Endothelial cell of umbilical vein (primary cell): ENCODE measurements at regions not wholly inside any gene's neighbourhood (a gene's known extent, or its start where the extent isn't known, plus 50 kb on each side); places are given as distances from the start of the nearest gene placed in this dataset.

Experiments
- BruUV-seq: library from RNA; stranded (reverse); fragments of 400-500 nt; replicated peaks from 2 replicates; lab custom pipeline; 2021; lab: Mats Ljungman, UMichigan
- CTCF ChIA-PET: fragments of 300-600, 350-600 bp; sonication (Branson Sonifier 250); formaldehyde crosslinking; loops from one replicate; lab custom pipeline; 2021; ENCODE audit warnings: antibody characterized with exemption, inconsistent platforms; lab: Charles Lee
- POLR2A ChIA-PET: fragments of 300-600, 350-600 bp; sonication (Branson Sonifier 250); formaldehyde crosslinking; loops from one replicate; lab custom pipeline; 2021; ENCODE audit warnings: antibody characterized with exemption, inconsistent platforms; lab: Charles Lee
- DNase-seq: peaks from one replicate; pipeline ENCODE4 v3.0.0-alpha.2; 2011; ENCODE audit warnings: low read depth, low spot score
- FAIRE-seq: peaks from 2 replicates; lab custom pipeline; 2011; peaks lifted over from hg19 to GRCh38; lab: Jason Lieb, UNC
- H2AFZ ChIP-seq: 2 replicates; pipeline ENCODE4 v1.6.0; 2012; ENCODE audit warnings: low read depth, low read length, control low read depth, inconsistent platforms
- H3K27ac ChIP-seq: 2 replicates; pipeline ENCODE4 v1.5.1; 2011; ENCODE audit warnings: low read depth, mild to moderate bottlenecking, control low read depth, low read length, moderate library complexity; ENCODE audit not compliant: insufficient read depth
- H3K27me3 ChIP-seq, 2 experiments: 2 replicates each; pipeline versions ENCODE4 v1.6.0 to v1.6.1; 2011; ENCODE audit warnings: low read length in 2 of 2, mixed read lengths in 1 of 2; ENCODE audit not compliant: control insufficient read depth in 2 of 2, insufficient read depth in 2 of 2
- H3K36me3 ChIP-seq, 2 experiments: 2 replicates in 1 of 2; 3 replicates in 1 of 2; pipeline ENCODE4 v1.5.1; 2011; ENCODE audit warnings: low read length in 2 of 2, mild to moderate bottlenecking in 1 of 2, moderate library complexity in 1 of 2; ENCODE audit not compliant: control insufficient read depth in 2 of 2, insufficient read depth in 2 of 2; ENCODE audit errors: extremely low read depth in 1 of 2
- H3K4me1 ChIP-seq: 3 replicates; pipeline ENCODE4 v1.5.1; 2011; ENCODE audit warnings: mild to moderate bottlenecking, low read length; ENCODE audit not compliant: control insufficient read depth, insufficient read depth; ENCODE audit errors: extremely low read depth
- H3K4me2 ChIP-seq: 2 replicates; pipeline ENCODE4 v1.6.1; 2011; ENCODE audit warnings: low read length, control low read depth, mixed read lengths; ENCODE audit not compliant: insufficient read depth
- H3K4me3 ChIP-seq, 3 experiments: fragments of 200-600 bp in 1 of 3; sonication (generic), shearing (Covaris generic) in 1 of 3; replicated peaks in 1 of 3; 2 replicates each; pipeline ENCODE4 v1.5.1; 2011 to 2016; ENCODE audit warnings: control low read depth in 3 of 3, low read length in 3 of 3, mild to moderate bottlenecking in 2 of 3, inconsistent platforms in 1 of 3, low read depth in 1 of 3, moderate library complexity in 1 of 3; ENCODE audit not compliant: insufficient read depth in 1 of 3
- H3K79me2 ChIP-seq: 2 replicates; pipeline ENCODE4 v1.6.0; 2012; ENCODE audit warnings: low read length, inconsistent platforms; ENCODE audit not compliant: control insufficient read depth, insufficient read depth
- H3K9ac ChIP-seq: replicated peaks from 2 replicates; pipeline ENCODE3; 2011; ENCODE audit warnings: low read length, control low read depth; ENCODE audit not compliant: insufficient read depth; ENCODE audit errors: extremely low read depth
- H3K9me1 ChIP-seq: replicated peaks from 3 replicates; pipeline ENCODE4 v1.6.0; 2011; ENCODE audit warnings: mild to moderate bottlenecking, low read length; ENCODE audit not compliant: control insufficient read depth, insufficient read depth; ENCODE audit errors: extremely low read depth
- H3K9me3 ChIP-seq: replicated peaks from 2 replicates; pipeline ENCODE4 v1.5.1; 2012; ENCODE audit warnings: low read length, inconsistent platforms; ENCODE audit not compliant: control insufficient read depth, insufficient read depth
- H4K20me1 ChIP-seq: replicated peaks from 2 replicates; pipeline ENCODE3; 2011; ENCODE audit warnings: mild to moderate bottlenecking, low read length; ENCODE audit not compliant: control insufficient read depth, insufficient read depth; ENCODE audit errors: extremely low read depth
- CTCF ChIP-seq, 2 donors: IDR thresholded peaks; 1 replicate in 1 of 2; 2 replicates in 1 of 2; pipeline ENCODE4 v1.5.1; 2011; ENCODE audit warnings: low read length in 2 of 2, mild to moderate bottlenecking in 2 of 2, moderate library complexity in 2 of 2, control low read depth in 1 of 2, inconsistent platforms in 1 of 2, low read depth in 1 of 2; ENCODE audit not compliant: insufficient read depth in 1 of 2; ENCODE audit errors: extremely low read depth in 1 of 2
- EZH2 ChIP-seq: IDR thresholded peaks from 2 replicates; pipeline ENCODE4 v1.6.1; 2012; ENCODE audit warnings: borderline replicate concordance, low read depth, mild to moderate bottlenecking, moderate library complexity, low read length, inconsistent platforms; ENCODE audit not compliant: severe bottlenecking
- FOS ChIP-seq: IDR thresholded peaks from 2 replicates; pipeline ENCODE4 v1.6.1; 2011; ENCODE audit warnings: mild to moderate bottlenecking, low read length, moderate library complexity, borderline replicate concordance; ENCODE audit not compliant: insufficient read depth
- GATA2 ChIP-seq: IDR thresholded peaks from 2 replicates; pipeline ENCODE4 v1.7.0; 2011; ENCODE audit warnings: low read depth, mild to moderate bottlenecking, moderate library complexity, mixed read lengths, low read length; ENCODE audit not compliant: insufficient read length, insufficient read depth
- JUN ChIP-seq: IDR thresholded peaks from 2 replicates; pipeline ENCODE4 v1.6.1; 2011; ENCODE audit warnings: borderline replicate concordance, low read depth; ENCODE audit not compliant: insufficient read length, insufficient read depth
- MAX ChIP-seq: IDR thresholded peaks from 2 replicates; pipeline ENCODE4 v1.6.1; 2011; ENCODE audit not compliant: insufficient read depth, insufficient read length
- MYC ChIP-seq: IDR thresholded peaks from one replicate; pipeline ENCODE4 v1.6.1; 2011; ENCODE audit warnings: mild to moderate bottlenecking, low read depth, low read length
- POLR2A ChIP-seq: IDR thresholded peaks from 2 replicates; pipeline ENCODE4 v1.6.1; 2012; ENCODE audit warnings: low read depth, mild to moderate bottlenecking, control low read depth, low read length
- POLR2AphosphoS5 ChIP-seq: IDR thresholded peaks from 2 replicates; pipeline ENCODE4 v1.6.1; 2012; ENCODE audit warnings: low read depth, mild to moderate bottlenecking, control low read depth, low read length, moderate library complexity; ENCODE audit not compliant: insufficient read depth
- dilution Hi-C: fragments of 300-500 bp; cut with MboI; formaldehyde crosslinking; loops from one replicate; pipeline ENCODE4 v1.15.0; 2019; ENCODE audit warnings: low sequenced_read_pairs; ENCODE audit not compliant: extremely low pct_ligation_motif_present
- intact Hi-C: fragments of 100-400 bp; cut with micrococcal nuclease; formaldehyde crosslinking; loops from one replicate; pipeline ENCODE4 v1.10.0; 2022

- TF ChIP-seq GATA2 (no peak), JUN (no peak), POLR2AphosphoS5 (no peak)
- CTCF ChIA-PET = no interaction called here
- no TSS peak for BruUV-seq
- DNase-seq = no peak
- Histone ChIP-seq H3K4me2 (no peak overlapping the region), H3K9me1 (no peaks in the 10 kb centered on the region), H3K4me1 (no peaks in the 10 kb centered on the region), H3K79me2 (no peaks in the 10 kb centered on the region), H3K36me3 (no peaks in the 10 kb centered on the region), H4K20me1 (no peaks in the 10 kb centered on the region), H3K4me3 (no peak overlapping the region), H3K27ac (no peak overlapping the region), H3K9me3 (peaks cover 4% of the 10 kb centered on the region), H3K27me3 (no peaks in the 10 kb centered on the region), H2AFZ (no peak overlapping the region), H3K9ac (no peak overlapping the region)
- intact Hi-C loops (no loop called here), dilution Hi-C loops (no loop called here)
- no peak for FAIRE-seq
- POLR2A ChIA-PET = no interaction called here
Observed at GRCh38 chr19:20365146-20365545, 198.1 kb downstream of the ZNF486 start.

- Histone ChIP-seq H3K79me2 (no peaks in the 10 kb centered on the region), H3K27me3 (no peaks in the 10 kb centered on the region), H3K9me3 (peaks cover 2% of the 10 kb centered on the region), H2AFZ (no peak overlapping the region), H3K36me3 (no peaks in the 10 kb centered on the region), H3K27ac (no peak overlapping the region), H3K4me1 (no peaks in the 10 kb centered on the region), H3K4me3 (no peak overlapping the region), H3K9me1 (no peaks in the 10 kb centered on the region), H3K4me2 (no peak overlapping the region), H4K20me1 (no peaks in the 10 kb centered on the region), H3K9ac (no peak overlapping the region)
- DNase-seq = no peak
- dilution Hi-C loops = no loop called here
- POLR2A ChIA-PET = no interaction called here
- no peak for TF ChIP-seq MYC
- no peak for TF ChIP-seq MAX
- no peak for TF ChIP-seq JUN
- no peak for TF ChIP-seq POLR2A
- TF ChIP-seq POLR2AphosphoS5 = no peak
- TF ChIP-seq GATA2 = no peak
- TF ChIP-seq FOS = no peak
- TF ChIP-seq EZH2 = no peak
- no peak for TF ChIP-seq CTCF (IDR thresholded peaks at IDR 0.05; ENCODE audit: extremely low read depth in 1 of 2, insufficient read depth in 1 of 2, low read depth in 1 of 2, low read length in 2 of 2)
- no TSS peak for BruUV-seq
- intact Hi-C loops = no loop called here
- no peak for FAIRE-seq
- CTCF ChIA-PET = no interaction called here
Observed at GRCh38 chr19:20359933-20360720, 193.1 kb downstream of the ZNF486 start.
